GM20000 (cell line): ENCODE measurements at regions not wholly inside any gene's neighbourhood (a gene's known extent, or its start where the extent isn't known, plus 50 kb on each side); places are given as distances from the start of the nearest gene placed in this dataset.

Experiments used
- DNase-seq: peaks from one replicate; pipeline ENCODE4 v3.0.0; 2012; ENCODE audit warnings: low spot score
- TF ChIP-seq, protein P1 (sequence below): IDR thresholded peaks from 2 replicates; pipeline ENCODE4 v1.5.1; 2012; ENCODE audit warnings: mild to moderate bottlenecking, control low read depth; ENCODE audit errors: extremely low read depth, missing control alignments

DNA sequence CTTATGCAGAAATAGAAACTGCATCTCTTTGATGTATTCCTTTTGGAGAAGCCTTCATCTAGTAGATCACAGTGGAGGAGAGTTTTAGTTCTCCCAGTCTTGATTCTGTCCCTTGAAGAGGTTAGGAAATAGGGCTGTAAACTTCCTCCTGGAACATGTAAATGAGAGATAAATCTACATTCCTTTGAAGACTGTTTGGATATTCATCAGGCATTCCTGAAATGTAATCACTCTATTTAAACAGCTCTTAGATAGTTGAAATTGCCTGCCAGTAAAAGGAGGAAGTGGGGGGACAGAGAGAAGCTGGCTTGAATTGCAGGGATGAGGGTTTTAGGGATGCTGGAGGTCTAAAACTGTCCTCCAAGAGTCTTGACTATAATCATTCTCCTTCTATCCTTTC lies 254.3 kb upstream of the LRRC3B start:
- no peak for DNase-seq
- TF ChIP-seq, protein P1, sequence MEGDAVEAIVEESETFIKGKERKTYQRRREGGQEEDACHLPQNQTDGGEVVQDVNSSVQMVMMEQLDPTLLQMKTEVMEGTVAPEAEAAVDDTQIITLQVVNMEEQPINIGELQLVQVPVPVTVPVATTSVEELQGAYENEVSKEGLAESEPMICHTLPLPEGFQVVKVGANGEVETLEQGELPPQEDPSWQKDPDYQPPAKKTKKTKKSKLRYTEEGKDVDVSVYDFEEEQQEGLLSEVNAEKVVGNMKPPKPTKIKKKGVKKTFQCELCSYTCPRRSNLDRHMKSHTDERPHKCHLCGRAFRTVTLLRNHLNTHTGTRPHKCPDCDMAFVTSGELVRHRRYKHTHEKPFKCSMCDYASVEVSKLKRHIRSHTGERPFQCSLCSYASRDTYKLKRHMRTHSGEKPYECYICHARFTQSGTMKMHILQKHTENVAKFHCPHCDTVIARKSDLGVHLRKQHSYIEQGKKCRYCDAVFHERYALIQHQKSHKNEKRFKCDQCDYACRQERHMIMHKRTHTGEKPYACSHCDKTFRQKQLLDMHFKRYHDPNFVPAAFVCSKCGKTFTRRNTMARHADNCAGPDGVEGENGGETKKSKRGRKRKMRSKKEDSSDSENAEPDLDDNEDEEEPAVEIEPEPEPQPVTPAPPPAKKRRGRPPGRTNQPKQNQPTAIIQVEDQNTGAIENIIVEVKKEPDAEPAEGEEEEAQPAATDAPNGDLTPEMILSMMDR = no peak

DNA sequence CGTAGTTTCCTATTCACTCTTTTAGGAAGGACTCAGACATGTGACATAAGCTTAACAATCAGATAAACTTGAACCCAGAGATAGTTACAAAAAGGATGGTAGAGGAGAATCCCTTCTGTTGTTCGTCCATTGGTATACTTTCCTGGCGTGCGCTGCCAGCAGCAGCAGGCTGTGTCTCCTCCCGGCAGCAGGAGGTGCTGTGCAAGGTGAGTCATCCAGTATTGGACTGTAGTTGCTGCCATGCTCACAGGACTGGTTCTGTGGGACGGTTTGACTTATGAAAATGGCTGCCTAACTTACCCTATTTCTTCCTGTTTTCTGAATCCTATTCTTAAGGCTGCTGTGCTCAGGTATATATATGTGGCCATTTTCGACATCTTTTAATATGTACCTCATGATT lies 253.4 kb upstream of the LRRC3B start:
- no peak for DNase-seq
- TF ChIP-seq, protein P1 = no peak

DNA sequence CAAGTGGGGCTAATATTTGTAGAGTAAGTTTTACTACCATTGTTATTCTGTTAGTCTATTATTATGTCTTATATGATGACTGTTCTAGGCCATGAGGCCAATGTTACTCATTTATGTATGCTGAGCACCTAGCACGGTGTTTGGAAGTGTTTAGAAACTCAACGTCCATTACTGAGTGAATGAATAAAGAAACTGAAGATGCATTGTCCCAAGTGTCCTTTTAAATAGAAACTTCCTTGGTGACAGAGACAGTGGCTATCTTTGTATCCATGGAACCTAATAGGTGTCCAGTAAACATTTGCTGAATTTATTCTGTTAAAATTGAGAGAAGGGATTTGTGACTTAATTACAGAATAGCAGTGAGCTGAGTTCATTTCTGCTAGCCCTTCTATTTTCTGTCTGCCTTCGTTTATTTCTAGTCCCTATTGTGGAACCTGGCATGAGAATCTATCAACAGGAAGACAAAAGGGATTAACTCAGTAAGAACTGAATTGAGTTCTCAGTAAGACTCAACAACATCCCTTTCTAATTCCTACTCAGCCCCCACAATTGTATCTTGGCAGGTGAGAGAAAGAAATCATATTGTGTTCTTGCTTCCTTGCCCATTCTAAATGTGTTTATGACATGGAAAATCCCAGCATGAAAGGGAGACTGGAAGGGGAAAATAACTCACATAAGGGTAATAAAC lies 246.6 kb upstream of the LRRC3B start:
- TF ChIP-seq, protein P1 = no peak
- no peak for DNase-seq

DNA sequence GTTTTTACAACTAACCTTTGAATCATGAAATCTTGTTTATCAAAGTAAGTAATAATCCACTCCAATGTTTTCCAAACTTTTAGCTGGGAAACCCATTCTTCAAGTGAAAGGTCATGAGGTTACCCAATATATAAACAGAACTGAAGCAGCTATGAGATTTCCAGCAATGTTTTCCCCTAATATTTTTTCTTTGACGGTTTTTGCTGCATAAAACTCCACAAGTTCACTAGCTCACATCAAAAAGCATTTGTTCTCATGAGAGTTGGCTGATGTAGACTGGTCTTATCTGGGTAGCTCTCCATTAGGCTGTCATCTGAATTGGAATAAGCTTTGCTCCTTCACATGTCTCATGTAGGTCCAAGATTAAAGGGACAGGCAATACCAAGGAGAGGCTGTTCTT lies 241.2 kb upstream of the LRRC3B start:
- TF ChIP-seq, protein P1 = no peak
- DNase-seq = no peak

DNA sequence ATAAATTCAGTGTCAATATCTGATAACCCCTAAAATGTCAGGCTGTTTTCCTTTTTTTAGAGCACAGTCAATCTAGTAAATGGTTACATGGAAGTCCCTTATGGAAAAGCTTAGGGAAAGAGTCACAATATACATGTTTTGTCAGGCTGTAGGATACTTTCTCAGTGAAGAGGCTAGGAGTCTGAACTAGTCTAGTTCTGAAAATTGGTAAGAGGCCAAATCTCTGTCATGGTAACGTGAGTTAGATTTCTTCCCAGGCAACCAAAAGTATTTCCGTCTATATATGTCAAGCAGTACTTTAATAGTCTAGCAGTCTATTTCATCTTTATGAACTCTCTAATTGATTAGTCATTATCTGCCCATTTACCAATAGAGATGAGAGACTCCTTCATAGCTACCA lies 215.9 kb upstream of the LRRC3B start:
- TF ChIP-seq, protein P1 = no peak
- no peak for DNase-seq

DNA sequence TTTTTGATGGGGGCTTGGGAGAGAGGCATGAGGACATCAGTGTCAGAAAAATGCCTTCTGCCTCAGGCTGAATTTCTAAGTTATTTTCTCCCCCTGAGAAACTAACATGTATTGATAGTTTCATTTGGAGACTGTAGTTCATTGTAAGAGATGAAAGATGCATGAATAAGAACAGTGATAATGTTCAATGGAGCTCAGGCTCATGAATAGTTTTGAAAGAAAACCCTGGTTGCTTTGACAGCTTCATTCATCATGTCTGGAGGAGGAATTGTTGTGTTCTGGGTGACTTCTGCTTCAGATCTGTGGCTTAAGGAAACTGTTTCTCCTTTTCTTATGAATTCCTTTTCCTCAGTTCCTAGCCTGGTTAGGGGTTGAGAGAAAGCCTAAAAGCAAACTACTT lies 204.0 kb upstream of the LRRC3B start:
- TF ChIP-seq, protein P1 = no peak
- DNase-seq = no peak

DNA sequence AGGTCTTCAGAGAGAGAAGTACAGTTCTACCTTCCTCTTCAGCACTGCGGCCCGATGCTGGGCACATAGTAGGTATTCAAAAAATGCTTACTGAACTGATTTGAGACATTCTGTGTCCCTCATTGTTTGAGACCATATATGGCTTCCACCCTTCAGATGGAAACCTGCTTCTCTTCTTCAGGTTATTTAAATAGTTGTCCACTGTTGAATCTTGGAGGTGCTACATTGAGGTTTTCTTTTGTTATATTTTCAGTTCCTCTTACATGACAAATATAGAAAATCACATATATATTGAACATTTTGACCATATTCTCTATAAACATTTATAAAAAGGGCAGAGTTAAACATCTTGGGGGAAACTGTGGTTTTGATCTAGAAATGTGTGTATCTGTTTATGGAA lies 200.2 kb upstream of the LRRC3B start:
- DNase-seq = no peak
- TF ChIP-seq, protein P1 = no peak
